Medulla oblongata (tissue), 1 donor: ENCODE measurements at regions not wholly inside any gene's neighbourhood (a gene's known extent, or its start where the extent isn't known, plus 50 kb on each side); places are given as distances from the start of the nearest gene placed in this dataset.

ENCODE experiments used
- DNase-seq: peaks from one replicate; pipeline ENCODE4 v3.0.0-alpha.2; 2015; ENCODE audit errors: extremely low spot score

GRCh38 chr13:60787083-60787482 is 390.1 kb downstream of the TDRD3 start:
- no peak for DNase-seq

- DNase-seq: no peak
Measured at GRCh38 chr13:60772726-60773125, 375.7 kb downstream of the TDRD3 start.

GRCh38 chr13:60765700-60766411 is 368.8 kb downstream of the TDRD3 start:
- no peak for DNase-seq

GRCh38 chr13:60759499-60759898 is 362.5 kb downstream of the TDRD3 start:
- DNase-seq: no peak

- no peak for DNase-seq
Measured at GRCh38 chr13:60758637-60759036, 361.6 kb downstream of the TDRD3 start.

- no peak for DNase-seq
Measured at GRCh38 chr13:60757501-60758215, 360.6 kb downstream of the TDRD3 start.

GRCh38 chr13:60756306-60756705 is 359.3 kb downstream of the TDRD3 start:
- no peak for DNase-seq

GRCh38 chr13:60755380-60756163 is 358.6 kb downstream of the TDRD3 start:
- no peak for DNase-seq

GRCh38 chr13:60754211-60755090 is 357.4 kb downstream of the TDRD3 start:
- DNase-seq: no peak

- DNase-seq: no peak
Measured at GRCh38 chr13:60753641-60754040, 356.6 kb downstream of the TDRD3 start.

GRCh38 chr13:60745343-60745742 is 348.3 kb downstream of the TDRD3 start:
- DNase-seq: no peak

GRCh38 chr13:60733933-60734332 is 336.9 kb downstream of the TDRD3 start:
- DNase-seq: no peak

- no peak for DNase-seq
Measured at GRCh38 chr13:60727140-60727539, 330.1 kb downstream of the TDRD3 start.

GRCh38 chr13:60721063-60721462 is 324.0 kb downstream of the TDRD3 start:
- DNase-seq: no peak

GRCh38 chr13:60720590-60720989 is 323.6 kb downstream of the TDRD3 start:
- DNase-seq: no peak

- DNase-seq: no peak
Measured at GRCh38 chr13:60716313-60716712, 319.3 kb downstream of the TDRD3 start.

GRCh38 chr13:60707878-60708277 is 310.9 kb downstream of the TDRD3 start:
- no peak for DNase-seq

GRCh38 chr13:60701895-60702294 is 304.9 kb downstream of the TDRD3 start:
- no peak for DNase-seq

GRCh38 chr13:60700994-60701393 is 304.0 kb downstream of the TDRD3 start:
- DNase-seq: no peak

- DNase-seq: no peak
Measured at GRCh38 chr13:60699636-60700035, 302.6 kb downstream of the TDRD3 start.

GRCh38 chr13:60696602-60697001 is 299.6 kb downstream of the TDRD3 start:
- no peak for DNase-seq

- DNase-seq: no peak
Measured at GRCh38 chr13:60691268-60691667, 294.2 kb downstream of the TDRD3 start.
